H1 (cell line): ENCODE measurements at regions not wholly inside any gene's neighbourhood (a gene's known extent, or its start where the extent isn't known, plus 50 kb on each side); places are given as distances from the start of the nearest gene placed in this dataset.
"Not testable (repeated sequence)": the region's sequence is repeated elsewhere in the genome, so short reads cannot be mapped to it uniquely, and the experiment has no call there.

Source experiments
- CTCF ChIA-PET: fragments of 300-600 bp; sonication (Branson Sonifier 250); formaldehyde crosslinking; loops from one replicate; lab custom pipeline; 2021; ENCODE audit not compliant: partially characterized antibody; lab: Charles Lee
- POLR2A ChIA-PET: fragments of 300-600 bp; sonication (Branson Sonifier 250); formaldehyde crosslinking; loops from one replicate; lab custom pipeline; 2021; ENCODE audit warnings: inconsistent platforms; ENCODE audit not compliant: partially characterized antibody; lab: Charles Lee
- DNase-seq, 2 experiments: peaks; one replicate each; pipeline versions ENCODE4 v3.0.0 to v3.0.0-alpha.2; 2010 to 2022; ENCODE audit warnings: low spot score in 2 of 2, low read depth in 1 of 2, mixed read lengths in 1 of 2
- FAIRE-seq: peaks from 2 replicates; lab custom pipeline; 2011; peaks lifted over from hg19 to GRCh38; lab: Jason Lieb, UNC
- H2AFZ ChIP-seq: 2 replicates; pipeline ENCODE4 v1.8.1; 2012; ENCODE audit warnings: low read length, inconsistent platforms
- H2AK5ac ChIP-seq: 2 replicates; pipeline ENCODE4 v1.6.1; 2013; ENCODE audit warnings: low read depth, low read length
- H2BK120ac ChIP-seq: replicated peaks from 2 replicates; pipeline ENCODE3; 2013; ENCODE audit warnings: low read depth, low read length, inconsistent platforms
- H2BK12ac ChIP-seq: 2 replicates; pipeline ENCODE4 v1.6.1; 2013; ENCODE audit warnings: low read depth, low read length
- H2BK15ac ChIP-seq: 2 replicates; pipeline ENCODE4 v1.6.1; 2013; ENCODE audit warnings: low read length
- H2BK20ac ChIP-seq: 2 replicates; pipeline ENCODE4 v1.6.1; 2013; ENCODE audit warnings: low read length
- H2BK5ac ChIP-seq: 2 replicates; pipeline ENCODE4 v1.6.1; 2013; ENCODE audit warnings: low read depth, low read length
- H3K14ac ChIP-seq: 2 replicates; pipeline ENCODE4 v1.6.1; 2013; ENCODE audit warnings: inconsistent platforms; ENCODE audit not compliant: insufficient read length
- H3K18ac ChIP-seq: 2 replicates; pipeline ENCODE4 v1.6.1; 2013; ENCODE audit warnings: low read length; ENCODE audit errors: extremely low read depth
- H3K23ac ChIP-seq: 2 replicates; pipeline ENCODE4 v1.6.1; 2013; ENCODE audit warnings: inconsistent platforms; ENCODE audit not compliant: insufficient read length
- H3K23me2 ChIP-seq: 2 replicates; pipeline ENCODE4 v1.6.1; 2013; ENCODE audit warnings: low read depth, low read length
- H3K27ac ChIP-seq: 2 replicates; pipeline ENCODE4 v1.6.1; 2011; ENCODE audit warnings: low read depth, low read length, inconsistent platforms
- H3K27me3 ChIP-seq, 4 experiments: replicated peaks in 1 of 4; 1 replicate in 1 of 4; 2 replicates in 3 of 4; pipeline versions ENCODE4 v1.6.1 to v1.8.1; 2011 to 2013; ENCODE audit warnings: low read length in 3 of 4, mild to moderate bottlenecking in 3 of 4, inconsistent platforms in 2 of 4, mixed read lengths in 2 of 4, moderate library complexity in 1 of 4; ENCODE audit not compliant: control insufficient read depth in 3 of 4, insufficient read depth in 3 of 4; ENCODE audit errors: extremely low read depth in 1 of 4
- H3K36me3 ChIP-seq, 4 experiments: 2 replicates each; pipeline versions ENCODE4 v1.6.1 to v1.8.1; 2011 to 2013; ENCODE audit warnings: mild to moderate bottlenecking in 4 of 4, low read length in 3 of 4, moderate library complexity in 2 of 4, control low read depth in 1 of 4, inconsistent platforms in 1 of 4; ENCODE audit not compliant: insufficient read depth in 4 of 4, control insufficient read depth in 2 of 4
- H3K4ac ChIP-seq: replicated peaks from 2 replicates; pipeline ENCODE3; 2013; ENCODE audit warnings: low read length, low read depth, mixed read lengths, inconsistent platforms; ENCODE audit not compliant: insufficient read length
- H3K4me1 ChIP-seq, 4 experiments: replicated peaks in 1 of 4; 1 replicate in 1 of 4; 2 replicates in 3 of 4; pipeline versions ENCODE4 v1.6.1 to v1.8.1; 2011 to 2013; ENCODE audit warnings: low read length in 3 of 4, inconsistent platforms in 2 of 4, mixed read lengths in 1 of 4; ENCODE audit not compliant: insufficient read depth in 4 of 4, control insufficient read depth in 3 of 4
- H3K4me2 ChIP-seq, 2 experiments: 2 replicates each; pipeline versions ENCODE4 v1.6.1 to v1.8.1; 2011 to 2013; ENCODE audit warnings: low read depth in 2 of 2, low read length in 2 of 2, control low read depth in 1 of 2, inconsistent platforms in 1 of 2, mild to moderate bottlenecking in 1 of 2; ENCODE audit not compliant: insufficient read depth in 1 of 2
- H3K4me3 ChIP-seq, 4 experiments: fragments of 200-600, 300-600 bp in 1 of 4; sonication (generic), shearing (Covaris generic), sonication (Bioruptor Twin) in 1 of 4; 2 replicates each; pipeline versions ENCODE4 v1.5.1 to v1.8.1; 2011 to 2016; ENCODE audit warnings: low read length in 4 of 4, low read depth in 3 of 4, control low read depth in 2 of 4, inconsistent platforms in 2 of 4, mild to moderate bottlenecking in 2 of 4, mixed read lengths in 1 of 4, moderate library complexity in 1 of 4; ENCODE audit not compliant: insufficient read depth in 2 of 4; ENCODE audit errors: extremely low read depth in 1 of 4
- H3K56ac ChIP-seq: replicated peaks from 2 replicates; pipeline ENCODE3; 2013; ENCODE audit warnings: low read depth, mild to moderate bottlenecking, mixed read lengths, low read length, inconsistent platforms; ENCODE audit not compliant: insufficient read length
- H3K79me1 ChIP-seq: 2 replicates; pipeline ENCODE4 v1.6.1; 2013; ENCODE audit warnings: low read depth, low read length, control low read depth
- H3K79me2 ChIP-seq, 2 experiments: 2 replicates each; pipeline versions ENCODE4 v1.6.1 to v1.8.1; 2012 to 2013; ENCODE audit warnings: low read length in 2 of 2, mild to moderate bottlenecking in 2 of 2, inconsistent platforms in 1 of 2; ENCODE audit not compliant: insufficient read depth in 2 of 2, control insufficient read depth in 1 of 2
- H3K9ac ChIP-seq, 4 experiments: replicated peaks in 1 of 4; 1 replicate in 1 of 4; 2 replicates in 3 of 4; pipeline versions ENCODE4 v1.6.1 to v1.8.1; 2011 to 2013; ENCODE audit warnings: low read depth in 3 of 4, low read length in 3 of 4, control low read depth in 2 of 4, mild to moderate bottlenecking in 2 of 4, moderate library complexity in 2 of 4, inconsistent platforms in 1 of 4; ENCODE audit errors: extremely low read depth in 1 of 4
- H3K9me3 ChIP-seq, 2 experiments: 2 replicates each; pipeline versions ENCODE4 v1.6.1 to v1.8.1; 2012 to 2013; ENCODE audit warnings: mild to moderate bottlenecking in 2 of 2, moderate library complexity in 2 of 2, control low read depth in 1 of 2, inconsistent platforms in 1 of 2, low read depth in 1 of 2, low read length in 1 of 2, mixed read lengths in 1 of 2; ENCODE audit not compliant: insufficient read depth in 2 of 2
- H4K20me1 ChIP-seq, 2 experiments: replicated peaks in 1 of 2; 2 replicates each; pipeline versions ENCODE3 to v1.8.1; 2011 to 2013; ENCODE audit warnings: inconsistent platforms in 2 of 2, low read length in 2 of 2, mild to moderate bottlenecking in 1 of 2; ENCODE audit not compliant: insufficient read depth in 2 of 2, control insufficient read depth in 1 of 2
- H4K5ac ChIP-seq: 2 replicates; pipeline ENCODE4 v1.6.1; 2013; ENCODE audit warnings: low read length, low read depth, mixed read lengths, inconsistent platforms; ENCODE audit not compliant: insufficient read length
- H4K8ac ChIP-seq: 2 replicates; pipeline ENCODE4 v1.8.0; 2013; ENCODE audit warnings: mild to moderate bottlenecking, moderate library complexity, low read length, inconsistent platforms; ENCODE audit not compliant: insufficient read depth; ENCODE audit errors: extremely low read depth
- H4K91ac ChIP-seq: replicated peaks from 2 replicates; pipeline ENCODE3; 2013; ENCODE audit warnings: low read length, mixed read lengths, inconsistent platforms; ENCODE audit not compliant: insufficient read length
- WGBS, 2 experiments: shearing (Covaris generic) in 1 of 2; methylation state at CpG; one replicate each; pipeline versions ENCODE4 v1.1.6 to v1.1.7; 2013 to 2015; ENCODE audit warnings: low lambda C conversion rate in 2 of 2, mixed read lengths in 2 of 2, inconsistent platforms in 1 of 2, low coverage in 1 of 2, missing lambda C conversion rate in 1 of 2; ENCODE audit not compliant: insufficient replicate concordance in 2 of 2, insufficient coverage in 1 of 2, insufficient read length in 1 of 2; ENCODE audit errors: extremely low coverage in 1 of 2, missing lambda C conversion rate in 1 of 2; 5-methylcytosine and 5-hydroxymethylcytosine counted together

GRCh38 chr3:127435299-127435698 is 147.5 kb upstream of the PRR20G start:
- H3K36me3 ChIP-seq, H3K4me1 ChIP-seq, H3K9ac ChIP-seq, H3K9me3 ChIP-seq, H4K91ac ChIP-seq, H4K5ac ChIP-seq, H2AK5ac ChIP-seq, H3K4me2 ChIP-seq, H3K14ac ChIP-seq, H3K56ac ChIP-seq, H2BK5ac ChIP-seq, H2BK20ac ChIP-seq, H2BK12ac ChIP-seq, FAIRE-seq, H2BK120ac ChIP-seq, H3K4me3 ChIP-seq, DNase-seq, H2BK15ac ChIP-seq, H4K20me1 ChIP-seq, POLR2A ChIA-PET, H4K8ac ChIP-seq, H3K23ac ChIP-seq, H3K79me1 ChIP-seq, H2AFZ ChIP-seq, H3K4ac ChIP-seq, H3K23me2 ChIP-seq, H3K79me2 ChIP-seq, H3K27ac ChIP-seq, H3K27me3 ChIP-seq, H3K18ac ChIP-seq: not testable (repeated sequence)
- CTCF ChIA-PET: interaction anchor here (0.7 kb wide), 1 partner anchor 75 kb away, joined by 3 read pairs; no protein-coding TSS in a partner anchor
- WGBS, 2 experiments: no CpG with 5 or more reads among the region's 2 CpGs
